Inflammatory macrophage (primary cell): ENCODE measurements at regions not wholly inside any gene's neighbourhood (a gene's known extent, or its start where the extent isn't known, plus 50 kb on each side); places are given as distances from the start of the nearest gene placed in this dataset.
"Not testable (repeated sequence)": the region's sequence is repeated elsewhere in the genome, so short reads cannot be mapped to it uniquely, and the experiment has no call there.

ENCODE experiments used
- DNase-seq, 2 donors: peaks; one replicate each; pipeline ENCODE4 v3.0.0-alpha.2; 2020 to 2022

GRCh38 chr1:67588178-67588855 is 96.7 kb upstream of the GADD45A start:
- peak; percentile 30 to 46 for DNase-seq

GRCh38 chr1:67589519-67590233 is 95.3 kb upstream of the GADD45A start:
- no peak for DNase-seq

GRCh38 chr1:67590329-67590728 is 94.7 kb upstream of the GADD45A start:
- peak; percentile 65 to 67 for DNase-seq

GRCh38 chr1:67594764-67595163 is 90.2 kb upstream of the GADD45A start:
- no peak for DNase-seq

GRCh38 chr1:67596674-67597073 is 88.3 kb upstream of the GADD45A start:
- DNase-seq: no peak

GRCh38 chr1:67597336-67597735 is 87.7 kb upstream of the GADD45A start:
- no peak for DNase-seq

GRCh38 chr1:67599085-67599484 is 85.9 kb upstream of the GADD45A start:
- DNase-seq: no peak

GRCh38 chr1:67601539-67601938 is 83.5 kb upstream of the GADD45A start:
- DNase-seq: no peak

GRCh38 chr1:67601955-67602354 is 83.0 kb upstream of the GADD45A start:
- DNase-seq: peak; percentile 18 to 23

GRCh38 chr1:67604778-67605177 is 80.2 kb upstream of the GADD45A start:
- DNase-seq: no peak

- no peak for DNase-seq
Measured at GRCh38 chr1:67605209-67605780, 79.7 kb upstream of the GADD45A start.

GRCh38 chr1:67607286-67607685 is 77.7 kb upstream of the GADD45A start:
- no peak for DNase-seq

- DNase-seq: no peak
Measured at GRCh38 chr1:67607699-67608098, 77.3 kb upstream of the GADD45A start.

GRCh38 chr1:67608661-67609576 is 76.1 kb upstream of the GADD45A start:
- DNase-seq: no peak

- DNase-seq: no peak
Measured at GRCh38 chr1:67609577-67610341, 75.2 kb upstream of the GADD45A start.

GRCh38 chr1:67610450-67610849 is 74.6 kb upstream of the GADD45A start:
- no peak for DNase-seq

GRCh38 chr1:67611846-67612245 is 73.2 kb upstream of the GADD45A start:
- DNase-seq: no peak

- DNase-seq: no peak
Measured at GRCh38 chr1:67612788-67613241, 72.2 kb upstream of the GADD45A start.

- DNase-seq: not testable (repeated sequence)
Measured at GRCh38 chr1:67613479-67613878, 71.5 kb upstream of the GADD45A start.

GRCh38 chr1:67614511-67614934 is 70.5 kb upstream of the GADD45A start:
- DNase-seq: peak in 1 of 2 donors; percentile 1

- no peak for DNase-seq
Measured at GRCh38 chr1:67615886-67616285, 69.1 kb upstream of the GADD45A start.
